ENCODE measurements at regions not wholly inside any gene's neighbourhood (a gene's known extent, or its start where the extent isn't known, plus 50 kb on each side); places are given as distances from the start of the nearest gene placed in this dataset.

GRCh38 chr15:85984241-85984640 is 95.4 kb upstream of the AGBL1 start:
- no peak for DNase-seq

GRCh38 chr15:85986116-85986515 is 93.6 kb upstream of the AGBL1 start:
- no peak for DNase-seq

- no peak for DNase-seq
These were observed 92.9 kb upstream of the AGBL1 start for GRCh38 chr15:85986741-85987140.

GRCh38 chr15:85988741-85989140 is 90.9 kb upstream of the AGBL1 start:
- DNase-seq: no peak

GRCh38 chr15:85992224-85992623 is 87.4 kb upstream of the AGBL1 start:
- DNase-seq: no peak

- DNase-seq: no peak
These were observed 86.6 kb upstream of the AGBL1 start for GRCh38 chr15:85993116-85993515.

GRCh38 chr15:85997618-85998017 is 82.1 kb upstream of the AGBL1 start:
- DNase-seq: no peak

GRCh38 chr15:85999658-86000057 is 80.0 kb upstream of the AGBL1 start:
- no peak for DNase-seq

GRCh38 chr15:86001200-86001599 is 78.5 kb upstream of the AGBL1 start:
- no peak for DNase-seq

- no peak for DNase-seq
These were observed 77.2 kb upstream of the AGBL1 start for GRCh38 chr15:86002444-86002843.

GRCh38 chr15:86004061-86004460 is 75.6 kb upstream of the AGBL1 start:
- no peak for DNase-seq

- no peak for DNase-seq
These were observed 73.1 kb upstream of the AGBL1 start for GRCh38 chr15:86006546-86006945.

- no peak for DNase-seq
These were observed 69.9 kb upstream of the AGBL1 start for GRCh38 chr15:86009727-86010126.

GRCh38 chr15:86010398-86010797 is 69.3 kb upstream of the AGBL1 start:
- DNase-seq: no peak

GRCh38 chr15:86010891-86011290 is 68.8 kb upstream of the AGBL1 start:
- DNase-seq: no peak

GRCh38 chr15:86014016-86014415 is 65.7 kb upstream of the AGBL1 start:
- DNase-seq: no peak

- no peak for DNase-seq
These were observed 62.9 kb upstream of the AGBL1 start for GRCh38 chr15:86016750-86017149.

- no peak for DNase-seq
These were observed 61.0 kb upstream of the AGBL1 start for GRCh38 chr15:86018679-86019078.

- no peak for DNase-seq
These were observed 58.1 kb upstream of the AGBL1 start for GRCh38 chr15:86021281-86022264.

GRCh38 chr15:86028961-86029360 is 50.7 kb upstream of the AGBL1 start:
- no peak for DNase-seq

Measured in stimulated activated CD4-positive, alpha-beta T cell treated with anti-CD3 and anti-CD28 coated beads, Interleukin-4, amount 100 ng/mL, for 24 hours (primary cell).